ENCODE measurements at regions not wholly inside any gene's neighbourhood (a gene's known extent, or its start where the extent isn't known, plus 50 kb on each side); places are given as distances from the start of the nearest gene placed in this dataset.
"Not testable (repeated sequence)": the region's sequence is repeated elsewhere in the genome, so short reads cannot be mapped to it uniquely, and the experiment has no call there.

DNA sequence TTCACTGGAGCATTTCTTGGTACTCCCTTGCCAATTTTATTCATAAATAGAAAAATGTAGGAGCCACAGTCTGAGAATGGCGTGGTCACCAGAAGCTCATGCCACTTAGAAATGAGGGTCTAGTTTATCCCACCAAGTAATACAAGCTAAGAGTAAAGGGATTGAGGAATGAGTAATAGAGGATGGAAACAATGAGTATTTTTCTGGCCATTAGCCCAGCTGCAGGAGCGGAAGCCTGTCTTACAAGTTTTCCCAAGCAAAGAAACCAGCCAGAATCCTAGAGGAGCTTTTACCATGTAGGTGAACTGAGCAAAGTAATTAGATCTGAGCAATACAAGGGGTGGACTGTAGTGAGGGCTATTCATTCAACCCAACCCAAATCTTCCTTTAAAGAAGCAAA is 160.7 kb upstream of the NPY2R start:
- Histone ChIP-seq H3K27ac (no peak overlapping the region), H3K9me3 (ENCODE audit: low read depth, low read length) (no peaks in the 10 kb centered on the region), H3K9ac (ENCODE audit: insufficient read length) (no peak overlapping the region), H3K4me3 (no peak overlapping the region), H3K36me3 (ENCODE audit: insufficient read depth, low read length) (no peaks in the 10 kb centered on the region)
- DNase-seq (ENCODE audit: low read depth, low spot score) = no peak
- no peak for TF ChIP-seq FOXP2 (optimal IDR thresholded peaks at IDR 0.05; ENCODE audit: control extremely low read depth, extremely low read length, insufficient read depth)
- no peak for TF ChIP-seq POLR2AphosphoS5 (IDR thresholded peaks at IDR 0.05; ENCODE audit: borderline replicate concordance, low read depth, low read length)
- TF ChIP-seq EZH2 (IDR thresholded peaks at IDR 0.05) = no peak

- not testable (repeated sequence) for H3K36me3 ChIP-seq (ENCODE audit: insufficient read depth, low read length); H3K4me3 ChIP-seq; H3K27ac ChIP-seq; H3K9ac ChIP-seq (ENCODE audit: insufficient read length); DNase-seq (ENCODE audit: low read depth, low spot score); H3K9me3 ChIP-seq (ENCODE audit: low read depth, low read length)
Measured at GRCh38 chr4:155054042-155054441, 154.4 kb upstream of the NPY2R start.

- DNase-seq (ENCODE audit: low read depth, low spot score) = no peak
- no peak overlapping the region for H3K4me3 ChIP-seq
- H3K36me3 ChIP-seq (ENCODE audit: insufficient read depth, low read length) = no peaks in the 10 kb centered on the region
- H3K27ac ChIP-seq = no peak overlapping the region
- no peaks in the 10 kb centered on the region for H3K9me3 ChIP-seq (ENCODE audit: low read depth, low read length)
- TF ChIP-seq FOXP2 (optimal IDR thresholded peaks at IDR 0.05; ENCODE audit: control extremely low read depth, extremely low read length, insufficient read depth) (no peak), POLR2AphosphoS5 (IDR thresholded peaks at IDR 0.05; ENCODE audit: borderline replicate concordance, low read depth, low read length) (no peak), EZH2 (IDR thresholded peaks at IDR 0.05) (no peak)
- H3K9ac ChIP-seq (ENCODE audit: insufficient read length) = no peak overlapping the region
Measured at GRCh38 chr4:155060419-155060818, 148.0 kb upstream of the NPY2R start.

- Histone ChIP-seq H3K9me3 (ENCODE audit: low read depth, low read length) (no peaks in the 10 kb centered on the region), H3K4me3 (no peak overlapping the region), H3K36me3 (ENCODE audit: insufficient read depth, low read length) (no peaks in the 10 kb centered on the region), H3K9ac (ENCODE audit: insufficient read length) (no peak overlapping the region), H3K27ac (no peak overlapping the region)
- TF ChIP-seq FOXP2 (optimal IDR thresholded peaks at IDR 0.05; ENCODE audit: control extremely low read depth, extremely low read length, insufficient read depth) (no peak), EZH2 (IDR thresholded peaks at IDR 0.05) (no peak), POLR2AphosphoS5 (IDR thresholded peaks at IDR 0.05; ENCODE audit: borderline replicate concordance, low read depth, low read length) (no peak)
- DNase-seq (ENCODE audit: low read depth, low spot score) = no peak
Measured at GRCh38 chr4:155060873-155061272, 147.6 kb upstream of the NPY2R start.

DNA sequence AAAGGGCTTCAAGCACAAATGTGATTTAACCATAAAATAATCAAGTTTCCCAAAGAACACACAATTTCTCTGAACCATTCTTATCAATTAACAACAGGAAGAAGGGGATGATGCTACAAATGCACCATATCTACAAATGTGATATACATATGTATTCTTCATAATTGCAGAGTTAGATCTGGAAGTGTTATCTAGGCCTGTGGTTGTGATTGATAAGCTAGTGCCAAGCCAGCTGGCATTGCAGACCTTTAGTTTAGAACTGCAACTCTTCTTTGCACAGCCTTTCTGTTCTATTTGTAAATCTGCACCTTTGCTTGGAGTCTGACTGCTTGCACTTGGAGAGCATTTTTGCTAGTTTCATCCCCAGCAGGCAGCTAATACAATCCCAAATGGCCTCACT is 145.5 kb upstream of the NPY2R start:
- no peak overlapping the region for H3K27ac ChIP-seq
- H3K4me3 ChIP-seq = no peak overlapping the region
- no peaks in the 10 kb centered on the region for H3K9me3 ChIP-seq (ENCODE audit: low read depth, low read length)
- no peak overlapping the region for H3K9ac ChIP-seq (ENCODE audit: insufficient read length)
- TF ChIP-seq EZH2 (IDR thresholded peaks at IDR 0.05) (no peak), POLR2AphosphoS5 (IDR thresholded peaks at IDR 0.05; ENCODE audit: borderline replicate concordance, low read depth, low read length) (no peak), FOXP2 (optimal IDR thresholded peaks at IDR 0.05; ENCODE audit: control extremely low read depth, extremely low read length, insufficient read depth) (no peak)
- no peaks in the 10 kb centered on the region for H3K36me3 ChIP-seq (ENCODE audit: insufficient read depth, low read length)
- no peak for DNase-seq (ENCODE audit: low read depth, low spot score)

DNA sequence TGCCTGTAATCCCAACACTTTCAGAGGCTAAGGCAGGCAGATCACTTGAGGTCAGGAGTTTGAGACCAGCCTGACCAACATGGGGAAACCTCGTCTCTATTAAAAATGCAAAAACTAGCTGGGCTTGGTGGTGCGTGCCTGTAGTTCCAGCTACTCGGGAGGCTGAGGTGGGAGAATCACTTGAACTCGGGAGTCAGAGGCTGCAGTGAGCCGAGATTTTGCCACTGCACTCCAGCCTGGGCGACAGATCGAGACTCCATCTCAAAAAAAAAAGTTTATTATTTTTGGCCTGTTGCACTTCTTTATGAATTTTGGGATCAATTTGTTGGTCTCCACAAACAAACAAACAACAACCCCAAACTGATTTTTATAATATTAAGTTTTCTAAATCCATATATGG is 143.5 kb upstream of the NPY2R start:
- H3K4me3 ChIP-seq; H3K36me3 ChIP-seq (ENCODE audit: insufficient read depth, low read length); H3K9ac ChIP-seq (ENCODE audit: insufficient read length); DNase-seq (ENCODE audit: low read depth, low spot score); H3K9me3 ChIP-seq (ENCODE audit: low read depth, low read length); H3K27ac ChIP-seq: not testable (repeated sequence)

- no peak for DNase-seq (ENCODE audit: low read depth, low spot score)
- TF ChIP-seq FOXP2 (optimal IDR thresholded peaks at IDR 0.05; ENCODE audit: control extremely low read depth, extremely low read length, insufficient read depth) (no peak), EZH2 (IDR thresholded peaks at IDR 0.05) (no peak), POLR2AphosphoS5 (IDR thresholded peaks at IDR 0.05; ENCODE audit: borderline replicate concordance, low read depth, low read length) (no peak)
- H3K4me3 ChIP-seq = no peak overlapping the region
- no peak overlapping the region for H3K9ac ChIP-seq (ENCODE audit: insufficient read length)
- H3K27ac ChIP-seq = no peak overlapping the region
- no peaks in the 10 kb centered on the region for H3K9me3 ChIP-seq (ENCODE audit: low read depth, low read length)
- H3K36me3 ChIP-seq (ENCODE audit: insufficient read depth, low read length) = no peaks in the 10 kb centered on the region
Measured at GRCh38 chr4:155066871-155067270, 141.6 kb upstream of the NPY2R start.

DNA sequence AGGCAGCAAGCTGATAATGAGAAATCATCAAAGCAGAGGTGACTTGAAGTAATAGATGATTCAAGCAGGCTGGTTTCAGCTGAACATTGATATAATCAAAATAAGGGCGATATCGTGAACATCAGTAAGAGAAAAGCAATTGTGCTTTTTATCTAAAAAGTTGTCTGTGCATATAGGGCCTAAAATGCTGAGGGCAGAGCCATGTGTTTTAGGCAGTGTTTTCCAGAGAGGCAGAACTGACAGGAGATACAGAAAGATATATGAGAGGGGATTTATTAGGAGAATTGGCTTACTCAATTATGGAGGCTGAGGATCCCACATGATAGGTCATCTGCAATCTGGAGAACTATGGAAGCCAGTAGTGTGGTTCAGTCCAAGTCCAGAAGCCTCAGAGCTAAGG is 136.5 kb upstream of the NPY2R start:
- TF ChIP-seq POLR2AphosphoS5 (IDR thresholded peaks at IDR 0.05; ENCODE audit: borderline replicate concordance, low read depth, low read length) (no peak), FOXP2 (optimal IDR thresholded peaks at IDR 0.05; ENCODE audit: control extremely low read depth, extremely low read length, insufficient read depth) (no peak), EZH2 (IDR thresholded peaks at IDR 0.05) (no peak)
- no peak for DNase-seq (ENCODE audit: low read depth, low spot score)

DNA sequence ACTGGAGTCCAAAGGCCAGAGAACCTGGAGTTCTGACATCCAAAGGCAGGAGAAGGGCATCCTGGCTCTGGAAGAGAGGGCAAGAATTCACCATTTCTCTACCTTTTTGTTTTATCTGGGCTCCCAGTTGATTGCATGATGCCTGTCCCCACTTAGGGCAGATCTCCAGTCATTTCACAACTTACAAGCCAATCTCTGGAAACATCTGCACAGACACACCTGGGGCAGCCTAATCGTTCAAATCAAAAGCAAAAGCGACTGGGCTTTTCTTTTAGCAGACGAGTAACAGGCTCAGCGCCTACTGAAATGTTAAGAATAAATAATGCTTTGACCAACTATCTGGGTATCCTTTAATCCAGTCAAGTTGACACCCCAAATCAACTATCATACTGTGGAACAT is 136.0 kb upstream of the NPY2R start:
- no peaks in the 10 kb centered on the region for H3K9me3 ChIP-seq (ENCODE audit: low read depth, low read length)
- TF ChIP-seq FOXP2 (optimal IDR thresholded peaks at IDR 0.05; ENCODE audit: control extremely low read depth, extremely low read length, insufficient read depth) (no peak), POLR2AphosphoS5 (IDR thresholded peaks at IDR 0.05; ENCODE audit: borderline replicate concordance, low read depth, low read length) (no peak), EZH2 (IDR thresholded peaks at IDR 0.05) (no peak)

More for the DNA sequence above, 136.5 kb upstream of the NPY2R start:
- Histone ChIP-seq H3K27ac (no peak overlapping the region), H3K9ac (ENCODE audit: insufficient read length) (no peak overlapping the region), H3K9me3 (ENCODE audit: low read depth, low read length) (no peaks in the 10 kb centered on the region), H3K4me3 (no peak overlapping the region), H3K36me3 (ENCODE audit: insufficient read depth, low read length) (no peaks in the 10 kb centered on the region)

More for the DNA sequence above, 136.0 kb upstream of the NPY2R start:
- H3K36me3 ChIP-seq (ENCODE audit: insufficient read depth, low read length) = no peaks in the 10 kb centered on the region
- H3K27ac ChIP-seq = no peak overlapping the region
- DNase-seq (ENCODE audit: low read depth, low spot score) = no peak
- no peak overlapping the region for H3K4me3 ChIP-seq
- no peak overlapping the region for H3K9ac ChIP-seq (ENCODE audit: insufficient read length)
